C4-2B (cell line): ENCODE measurements at regions not wholly inside any gene's neighbourhood (a gene's known extent, or its start where the extent isn't known, plus 50 kb on each side); places are given as distances from the start of the nearest gene placed in this dataset.

Experiments
- ZFX ChIP-seq: fragments of 450-650 bp; IDR thresholded peaks from 2 replicates; pipeline ENCODE4 v1.6.1; 2017
- TF ChIP-seq, protein P1 (sequence below): fragments of 450-650 bp; conservative IDR thresholded peaks from 2 replicates; pipeline ENCODE4 v1.5.1; 2017; ENCODE audit warnings: mild to moderate bottlenecking

DNA sequence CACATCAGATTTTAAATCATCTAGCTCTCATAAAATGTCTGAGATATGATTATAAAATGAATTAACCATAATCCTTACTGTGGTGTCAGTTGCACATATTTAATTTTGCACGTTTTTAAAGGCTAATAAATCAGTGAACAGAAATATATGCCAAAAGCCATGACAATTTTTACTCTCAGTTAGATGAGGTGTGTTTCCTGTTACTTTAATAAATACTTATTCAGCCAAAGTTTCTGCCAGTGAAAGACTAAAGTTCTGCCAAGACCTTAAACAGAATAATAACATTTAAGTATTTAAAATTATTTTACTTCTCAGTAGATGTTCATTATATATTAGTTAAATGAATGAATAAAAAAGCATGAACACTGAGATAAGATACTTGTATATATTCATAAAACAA, 1150.1 kb downstream of the NAALADL2 start:
- TF ChIP-seq, protein P1, sequence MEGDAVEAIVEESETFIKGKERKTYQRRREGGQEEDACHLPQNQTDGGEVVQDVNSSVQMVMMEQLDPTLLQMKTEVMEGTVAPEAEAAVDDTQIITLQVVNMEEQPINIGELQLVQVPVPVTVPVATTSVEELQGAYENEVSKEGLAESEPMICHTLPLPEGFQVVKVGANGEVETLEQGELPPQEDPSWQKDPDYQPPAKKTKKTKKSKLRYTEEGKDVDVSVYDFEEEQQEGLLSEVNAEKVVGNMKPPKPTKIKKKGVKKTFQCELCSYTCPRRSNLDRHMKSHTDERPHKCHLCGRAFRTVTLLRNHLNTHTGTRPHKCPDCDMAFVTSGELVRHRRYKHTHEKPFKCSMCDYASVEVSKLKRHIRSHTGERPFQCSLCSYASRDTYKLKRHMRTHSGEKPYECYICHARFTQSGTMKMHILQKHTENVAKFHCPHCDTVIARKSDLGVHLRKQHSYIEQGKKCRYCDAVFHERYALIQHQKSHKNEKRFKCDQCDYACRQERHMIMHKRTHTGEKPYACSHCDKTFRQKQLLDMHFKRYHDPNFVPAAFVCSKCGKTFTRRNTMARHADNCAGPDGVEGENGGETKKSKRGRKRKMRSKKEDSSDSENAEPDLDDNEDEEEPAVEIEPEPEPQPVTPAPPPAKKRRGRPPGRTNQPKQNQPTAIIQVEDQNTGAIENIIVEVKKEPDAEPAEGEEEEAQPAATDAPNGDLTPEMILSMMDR = no peak
- no peak for TF ChIP-seq ZFX
